Erythroblast (primary cell): ENCODE measurements at regions not wholly inside any gene's neighbourhood (a gene's known extent, or its start where the extent isn't known, plus 50 kb on each side); places are given as distances from the start of the nearest gene placed in this dataset.

Experiments
- GATA1 ChIP-seq: IDR thresholded peaks from 2 replicates; pipeline ENCODE4 v1.6.1; 2011; ENCODE audit warnings: low read depth, mild to moderate bottlenecking, control low read depth, low read length, moderate library complexity
- POLR2A ChIP-seq: IDR thresholded peaks from 2 replicates; pipeline ENCODE4 v1.6.1; 2011; ENCODE audit warnings: mild to moderate bottlenecking, low read length

GRCh38 chr3:59245300-59245858 is 195.6 kb upstream of the CFAP20DC start:
- no peak for TF ChIP-seq POLR2A
- TF ChIP-seq GATA1 = no peak
